ENCODE measurements at regions not wholly inside any gene's neighbourhood (a gene's known extent, or its start where the extent isn't known, plus 50 kb on each side); places are given as distances from the start of the nearest gene placed in this dataset.

GRCh38 chr3:86838927-86839326 is 152.0 kb downstream of the VGLL3 start:
- Histone ChIP-seq H3K4ac (ENCODE audit: low read depth, low read length) (no peak overlapping the region), H2BK15ac (ENCODE audit: low read depth, low read length) (no peak overlapping the region), H3K14ac (replicated peaks; ENCODE audit: low read depth, low read length) (no peak overlapping the region; the same call in 1 of the 2 replicates), H3K4me1 (ENCODE audit: control insufficient read depth, insufficient read depth, low read length) (no peaks in the 10 kb centered on the region), H2AK9ac (replicated peaks; ENCODE audit: low read depth, low read length, poor library complexity) (no peak overlapping the region), H3K23ac (ENCODE audit: low read depth, low read length) (no peak overlapping the region), H3K27me3 (ENCODE audit: control insufficient read depth, insufficient read depth, low read length) (no peaks in the 10 kb centered on the region), H3K4me2 (ENCODE audit: low read depth, low read length) (no peak overlapping the region), H3K36me3 (ENCODE audit: control insufficient read depth, insufficient read depth, low read length) (no peaks in the 10 kb centered on the region), H2AFZ (replicated peaks; ENCODE audit: low read length, poor library complexity) (no peak overlapping the region), H3K79me1 (ENCODE audit: low read depth in 1 of 2, low read length in 2 of 2) (no peaks in the 10 kb centered on the region), H3K27ac (ENCODE audit: insufficient read depth, low read length) (peak overlapping the region; percentile 62; the same call in 1 of the 2 replicates), H4K20me1 (ENCODE audit: insufficient read depth, low read length) (no peaks in the 10 kb centered on the region), H2BK5ac (ENCODE audit: low read depth, low read length, poor library complexity, severe bottlenecking) (no peak overlapping the region), H2BK20ac (ENCODE audit: low read depth, low read length) (no peak overlapping the region), H3K9ac (ENCODE audit: low read depth, low read length) (no peak overlapping the region), H4K8ac (ENCODE audit: low read depth in 2 of 2, low read length in 2 of 2) (no peak overlapping the region), H3K4me3 (ENCODE audit: insufficient read depth, low read depth, low read length) (no peak overlapping the region), H3K9me1 (ENCODE audit: insufficient read depth, low read length) (no peaks in the 10 kb centered on the region), H3K9me3 (ENCODE audit: control insufficient read depth, insufficient read depth, low read length) (no peaks in the 10 kb centered on the region), H3K56ac (ENCODE audit: extremely low read depth, insufficient read depth, low read length) (no peak overlapping the region), H3K18ac (ENCODE audit: low read depth, low read length) (peak overlapping the region; percentile 83; the same call in 1 of the 2 replicates), H2BK120ac (ENCODE audit: low read depth, low read length) (no peak overlapping the region), H4K5ac (ENCODE audit: low read depth, low read length) (no peak overlapping the region), H2AK5ac (ENCODE audit: low read depth, low read length) (no peak overlapping the region), H4K91ac (ENCODE audit: insufficient read depth, low read depth, low read length) (no peak overlapping the region)
- CTCF ChIA-PET, result no interaction called here
- in situ Hi-C loops (cut with MboI; ENCODE audit: low sequenced_read_pairs) (no loop called here), dilution Hi-C loops (cut with HindIII; ENCODE audit: low sequenced_read_pairs, unreplicated experiment) (no loop called here), intact Hi-C loops (cut with micrococcal nuclease) (no loop called here)
- BruUV-seq (replicated peaks), result no TSS peak
- POLR2A ChIA-PET (ENCODE audit: unreplicated experiment), result no interaction called here
- DNase-seq, result no peak
- no CpG with 5 or more reads among the region's 2 CpGs for WGBS, 2 experiments (ENCODE audit: extremely low coverage in 2 of 2, insufficient read length in 1 of 2)
- ATAC-seq (ENCODE audit: low read depth), result no peak
- no peak for TF ChIP-seq POLR2A (IDR thresholded peaks at IDR 0.05; ENCODE audit: low read depth, low read length)
- no peak for TF ChIP-seq NFE2L2 (IDR thresholded peaks at IDR 0.05; ENCODE audit: low read depth, low read length)
- TF ChIP-seq SMC3 (IDR thresholded peaks at IDR 0.05; ENCODE audit: low read depth, low read length), result no peak
- no peak for TF ChIP-seq MAZ (IDR thresholded peaks at IDR 0.05; ENCODE audit: borderline replicate concordance, low read depth, low read length)
- no peak for TF ChIP-seq CHD1 (IDR thresholded peaks at IDR 0.05; ENCODE audit: low read depth, low read length)
